ENCODE measurements at regions not wholly inside any gene's neighbourhood (a gene's known extent, or its start where the extent isn't known, plus 50 kb on each side); places are given as distances from the start of the nearest gene placed in this dataset.

GRCh38 chr13:90492872-90493271 lies 854.6 kb upstream of the MIR17HG start:
- no peak for TF ChIP-seq ZNF274 (IDR thresholded peaks at IDR 0.05; ENCODE audit: low read depth, low read length)
- TF ChIP-seq SUZ12 (IDR thresholded peaks at IDR 0.05; ENCODE audit: extremely low read depth, insufficient read depth, insufficient read length): no peak
